B cell (primary cell): ENCODE measurements at regions not wholly inside any gene's neighbourhood (a gene's known extent, or its start where the extent isn't known, plus 50 kb on each side); places are given as distances from the start of the nearest gene placed in this dataset.

Experiments
- ATAC-seq: fragments of 200-7000 bp; cut with Tn5 transposase; one replicate; pipeline ENCODE4 v1.10.0; 2021; ENCODE audit warnings: low read depth, mild to moderate bottlenecking, moderate number of reproducible peaks, moderate library complexity
- CTCF ChIA-PET: fragments of 350-600 bp; sonication (Branson Sonifier 250); formaldehyde crosslinking; loops from one replicate; lab custom pipeline; 2021; ENCODE audit warnings: antibody characterized with exemption, inconsistent platforms; lab: Charles Lee
- POLR2A ChIA-PET: fragments of 350-600 bp; sonication (Branson Sonifier 250); formaldehyde crosslinking; loops from one replicate; lab custom pipeline; 2021; ENCODE audit warnings: antibody characterized with exemption; lab: Charles Lee
- DNase-seq: peaks from one replicate; pipeline ENCODE4 v3.0.0; 2013
- H2AFZ ChIP-seq: 2 replicates; pipeline ENCODE4 v1.6.1; 2012; ENCODE audit warnings: mild to moderate bottlenecking, low read depth, low read length; ENCODE audit not compliant: insufficient read depth, poor library complexity, severe bottlenecking
- H3K27ac ChIP-seq, 2 donors: 1 replicate in 1 of 2; 2 replicates in 1 of 2; pipeline ENCODE4 v1.5.1; 2012 to 2013; ENCODE audit warnings: low read length in 2 of 2, mild to moderate bottlenecking in 2 of 2, moderate library complexity in 1 of 2
- H3K27me3 ChIP-seq, 4 experiments: fragments of 200-600 bp in 1 of 4; sonication (generic) in 1 of 4; replicated peaks in 1 of 4; 1 replicate in 2 of 4; 2 replicates in 2 of 4; pipeline versions ENCODE4 v1.6.1 to v1.7.0; 2013 to 2016; ENCODE audit warnings: low read length in 3 of 4, mild to moderate bottlenecking in 2 of 4, mixed read lengths in 1 of 4, moderate library complexity in 1 of 4; ENCODE audit not compliant: insufficient read depth in 4 of 4, control insufficient read depth in 3 of 4; ENCODE audit errors: control extremely low read depth in 1 of 4
- H3K36me3 ChIP-seq, 2 experiments: replicated peaks in 1 of 2; 1 replicate in 1 of 2; 2 replicates in 1 of 2; pipeline versions ENCODE4 v1.6.1 to v1.7.1; 2013; ENCODE audit warnings: low read length in 1 of 2; ENCODE audit not compliant: insufficient read depth in 2 of 2, control insufficient read depth in 1 of 2; ENCODE audit errors: control extremely low read depth in 1 of 2, extremely low read depth in 1 of 2
- H3K4me1 ChIP-seq, 2 donors: fragments of 200-600 bp in 1 of 2; sonication (generic) in 1 of 2; 1 replicate in 1 of 2; 2 replicates in 1 of 2; pipeline versions ENCODE4 v1.5.1 to v1.6.1; 2013 to 2017; ENCODE audit warnings: low read length in 2 of 2; ENCODE audit not compliant: control insufficient read depth in 2 of 2, insufficient read depth in 2 of 2
- H3K4me2 ChIP-seq: replicated peaks from 2 replicates; pipeline ENCODE3; 2012; ENCODE audit warnings: mild to moderate bottlenecking, low read depth, low read length; ENCODE audit not compliant: poor library complexity, severe bottlenecking
- H3K4me3 ChIP-seq, 5 experiments: fragments of 200-600 bp in 1 of 5; sonication (generic) in 1 of 5; 1 replicate in 3 of 5; 2 replicates in 2 of 5; pipeline versions ENCODE4 v1.5.1 to v1.7.0; 2011 to 2016; ENCODE audit warnings: low read length in 4 of 5, mild to moderate bottlenecking in 4 of 5, low read depth in 2 of 5, control low read depth in 1 of 5, moderate library complexity in 1 of 5; ENCODE audit not compliant: insufficient read depth in 1 of 5; ENCODE audit errors: control extremely low read depth in 1 of 5, extremely low read depth in 1 of 5
- H3K79me2 ChIP-seq: fragments of 200-600 bp; sonication (generic); one replicate; pipeline ENCODE4 v1.6.0; 2016; ENCODE audit warnings: low read length; ENCODE audit not compliant: control insufficient read depth, insufficient read depth
- H3K9ac ChIP-seq: fragments of 200-600 bp; sonication (generic); 2 replicates; pipeline ENCODE4 v1.6.1; 2017; ENCODE audit warnings: mild to moderate bottlenecking, low read length, moderate library complexity
- H3K9me3 ChIP-seq, 3 donors: one replicate each; pipeline versions ENCODE4 v1.6.1 to v1.7.1; 2013; ENCODE audit warnings: low read length in 2 of 3; ENCODE audit not compliant: control insufficient read depth in 2 of 3, insufficient read depth in 1 of 3; ENCODE audit errors: control extremely low read depth in 1 of 3
- H4K20me1 ChIP-seq: 2 replicates; pipeline ENCODE4 v1.6.0; 2012; ENCODE audit warnings: mild to moderate bottlenecking, low read length; ENCODE audit not compliant: insufficient read depth, control insufficient read depth, poor library complexity, severe bottlenecking
- H3K27ac Mint-ChIP-seq: one replicate; pipeline ENCODE4 v1.8.0; 2021; ENCODE audit warnings: mixed read lengths
- H3K27me3 Mint-ChIP-seq: one replicate; pipeline ENCODE4 v1.8.0; 2021; ENCODE audit warnings: mixed read lengths
- H3K4me1 Mint-ChIP-seq: one replicate; pipeline ENCODE4 v1.8.0; 2021; ENCODE audit warnings: mixed read lengths
- H3K4me3 Mint-ChIP-seq: one replicate; pipeline ENCODE4 v1.8.0; 2021; ENCODE audit warnings: mixed read lengths
- H3K9me3 Mint-ChIP-seq: one replicate; pipeline ENCODE4 v1.8.0; 2022; ENCODE audit warnings: mixed read lengths; ENCODE audit not compliant: insufficient read depth
- EZH2 ChIP-seq: IDR thresholded peaks from 2 replicates; pipeline ENCODE4 v1.6.1; 2012; ENCODE audit warnings: borderline replicate concordance, low read depth, mild to moderate bottlenecking, moderate library complexity, low read length; ENCODE audit not compliant: insufficient read depth, poor library complexity, severe bottlenecking
- WGBS: methylation state at CpG from one replicate; pipeline ENCODE4 v1.1.5; 2013; ENCODE audit warnings: missing lambda C conversion rate; ENCODE audit not compliant: insufficient coverage; 5-methylcytosine and 5-hydroxymethylcytosine counted together
- intact Hi-C: fragments of 100-400 bp; cut with micrococcal nuclease; formaldehyde crosslinking; loops from one replicate; pipeline ENCODE4 v1.10.0; 2022
- TF ChIP-seq, protein P1 (sequence below): fragments of 200-600 bp; IDR thresholded peaks from one replicate; pipeline ENCODE4 v1.8.0; 2022; ENCODE audit warnings: antibody characterized with exemption, mild to moderate bottlenecking

GRCh38 chr22:23399367-23400285 is 180.5 kb downstream of the IGLL1 start:
- POLR2A ChIA-PET, result no interaction called here
- no peaks in the 10 kb centered on the region for H3K79me2 ChIP-seq
- no peaks in the 10 kb centered on the region for H4K20me1 ChIP-seq
- Mint-ChIP-seq H3K4me3 (no peak overlapping the region), H3K9me3 (no peaks in the 10 kb centered on the region), H3K27ac (peak overlapping the region; percentile 20), H3K4me1 (peaks cover 1% of the 10 kb centered on the region), H3K27me3 (peaks cover 4% of the 10 kb centered on the region)
- ATAC-seq (no peak), DNase-seq (no peak)
- no peak overlapping the region for H3K4me3 ChIP-seq
- no peak overlapping the region for H2AFZ ChIP-seq
- H3K27ac ChIP-seq, result no peak overlapping the region
- no peak overlapping the region for H3K4me2 ChIP-seq
- H3K36me3 ChIP-seq, result no peaks in the 10 kb centered on the region
- peaks cover 0 to 4% (median 0%) of the 10 kb centered on the region in 3 donors for H3K9me3 ChIP-seq
- CTCF ChIA-PET, result no interaction called here
- no peaks in the 10 kb centered on the region for H3K27me3 ChIP-seq
- WGBS, result 94% methylated on average over 44 of the region's 46 CpGs
- intact Hi-C loops, result no loop called here
- TF ChIP-seq, protein P1, sequence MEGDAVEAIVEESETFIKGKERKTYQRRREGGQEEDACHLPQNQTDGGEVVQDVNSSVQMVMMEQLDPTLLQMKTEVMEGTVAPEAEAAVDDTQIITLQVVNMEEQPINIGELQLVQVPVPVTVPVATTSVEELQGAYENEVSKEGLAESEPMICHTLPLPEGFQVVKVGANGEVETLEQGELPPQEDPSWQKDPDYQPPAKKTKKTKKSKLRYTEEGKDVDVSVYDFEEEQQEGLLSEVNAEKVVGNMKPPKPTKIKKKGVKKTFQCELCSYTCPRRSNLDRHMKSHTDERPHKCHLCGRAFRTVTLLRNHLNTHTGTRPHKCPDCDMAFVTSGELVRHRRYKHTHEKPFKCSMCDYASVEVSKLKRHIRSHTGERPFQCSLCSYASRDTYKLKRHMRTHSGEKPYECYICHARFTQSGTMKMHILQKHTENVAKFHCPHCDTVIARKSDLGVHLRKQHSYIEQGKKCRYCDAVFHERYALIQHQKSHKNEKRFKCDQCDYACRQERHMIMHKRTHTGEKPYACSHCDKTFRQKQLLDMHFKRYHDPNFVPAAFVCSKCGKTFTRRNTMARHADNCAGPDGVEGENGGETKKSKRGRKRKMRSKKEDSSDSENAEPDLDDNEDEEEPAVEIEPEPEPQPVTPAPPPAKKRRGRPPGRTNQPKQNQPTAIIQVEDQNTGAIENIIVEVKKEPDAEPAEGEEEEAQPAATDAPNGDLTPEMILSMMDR, result no peak
- TF ChIP-seq EZH2, result no peak
- no peak overlapping the region for H3K9ac ChIP-seq
- peaks cover 4% of the 10 kb centered on the region in 2 donors for H3K4me1 ChIP-seq

- H3K9ac ChIP-seq, result no peak overlapping the region
- Mint-ChIP-seq H3K27me3 (peaks cover under 1% of the 10 kb centered on the region), H3K9me3 (no peaks in the 10 kb centered on the region), H3K4me1 (peaks cover 1% of the 10 kb centered on the region), H3K27ac (no peak overlapping the region), H3K4me3 (no peak overlapping the region)
- ChIA-PET CTCF (no interaction called here), POLR2A (no interaction called here)
- H3K9me3 ChIP-seq, result peaks cover 0 to 2% (median 0%) of the 10 kb centered on the region in 3 donors
- peaks cover 4% of the 10 kb centered on the region in 2 donors for H3K4me1 ChIP-seq
- DNase-seq (no peak), ATAC-seq (no peak)
- no peak overlapping the region for H3K4me3 ChIP-seq
- TF ChIP-seq, protein P1, result no peak
- no peak for TF ChIP-seq EZH2
- no peak overlapping the region for H2AFZ ChIP-seq
- H3K36me3 ChIP-seq, result no peaks in the 10 kb centered on the region
- no peaks in the 10 kb centered on the region for H3K79me2 ChIP-seq
- intact Hi-C loops, result no loop called here
- no peaks in the 10 kb centered on the region for H3K27me3 ChIP-seq
- H4K20me1 ChIP-seq, result no peaks in the 10 kb centered on the region
- 35% methylated on average over 15 of the region's 15 CpGs for WGBS
- H3K27ac ChIP-seq, result no peak overlapping the region
- no peak overlapping the region for H3K4me2 ChIP-seq
Measured at GRCh38 chr22:23398701-23399366, 181.3 kb downstream of the IGLL1 start.
